WI38 (cell line): ENCODE measurements at regions not wholly inside any gene's neighbourhood (a gene's known extent, or its start where the extent isn't known, plus 50 kb on each side); places are given as distances from the start of the nearest gene placed in this dataset.

Experiments used
- H3K4me3 ChIP-seq: 2 replicates; pipeline ENCODE4 v1.5.1; 2011; ENCODE audit warnings: low read depth, mild to moderate bottlenecking, control low read depth, low read length
- CTCF ChIP-seq: IDR thresholded peaks from 2 replicates; pipeline ENCODE4 v1.5.1; 2012; ENCODE audit warnings: low read depth, mild to moderate bottlenecking, control low read depth, low read length

- H3K4me3 ChIP-seq = no peak overlapping the region
- no peak for TF ChIP-seq CTCF
Observed at GRCh38 chrX:40502688-40503087, 78.1 kb upstream of the ATP6AP2 start.

- no peak for TF ChIP-seq CTCF
- no peak overlapping the region for H3K4me3 ChIP-seq
Observed at GRCh38 chrX:40501164-40501855, 79.5 kb upstream of the ATP6AP2 start.

- H3K4me3 ChIP-seq = no peak overlapping the region
- no peak for TF ChIP-seq CTCF
Observed at GRCh38 chrX:40496728-40497127, 84.0 kb upstream of the ATP6AP2 start.

GRCh38 chrX:40495659-40496058, 85.1 kb upstream of the ATP6AP2 start:
- TF ChIP-seq CTCF = no peak

GRCh38 chrX:40494005-40494404, 86.8 kb upstream of the ATP6AP2 start:
- no peak overlapping the region for H3K4me3 ChIP-seq
- TF ChIP-seq CTCF = no peak

More at GRCh38 chrX:40495659-40496058, 85.1 kb upstream of the ATP6AP2 start:
- no peak overlapping the region for H3K4me3 ChIP-seq

- H3K4me3 ChIP-seq = no peak overlapping the region
- TF ChIP-seq CTCF = no peak
Observed at GRCh38 chrX:40488296-40488695, 92.5 kb upstream of the ATP6AP2 start.

- H3K4me3 ChIP-seq = no peak overlapping the region
- TF ChIP-seq CTCF = no peak
Observed at GRCh38 chrX:40485973-40486372, 94.8 kb upstream of the ATP6AP2 start.
